ENCODE measurements at regions not wholly inside any gene's neighbourhood (a gene's known extent, or its start where the extent isn't known, plus 50 kb on each side); places are given as distances from the start of the nearest gene placed in this dataset.

GRCh38 chr7:124482229-124482628 is 283.4 kb downstream of the GPR37 start:
- H3K9me3 Mint-ChIP-seq: no peaks in the 10 kb centered on the region
- Histone ChIP-seq H3K27me3 (no peaks in the 10 kb centered on the region), H4K20me1 (ENCODE audit: low read depth) (no peaks in the 10 kb centered on the region), H3K4me3 (no peak overlapping the region), H3K27ac (no peak overlapping the region), H3K4me1 (no peaks in the 10 kb centered on the region), H3K9me3 (ENCODE audit: low read depth) (no peaks in the 10 kb centered on the region), H3F3A (ENCODE audit: low read depth) (no peaks in the 10 kb centered on the region), H3K4me2 (no peak overlapping the region), H2AFZ (replicated peaks) (no peak overlapping the region), H3K9ac (no peak overlapping the region), H3K79me2 (ENCODE audit: low read depth) (no peaks in the 10 kb centered on the region), H3K36me3 (no peaks in the 10 kb centered on the region)
- TF ChIP-seq EZH2phosphoT487 (IDR thresholded peaks at IDR 0.05) (no peak), EZH2 (IDR thresholded peaks at IDR 0.05) (no peak), CTCF (IDR thresholded peaks at IDR 0.05) (no peak)
- no peak overlapping the region for H3K27ac Mint-ChIP-seq
- peaks cover 4% of the 10 kb centered on the region for H3K4me1 Mint-ChIP-seq
- H3K27me3 Mint-ChIP-seq (ENCODE audit: insufficient read depth, low read depth): no peaks in the 10 kb centered on the region
- H3K36me3 Mint-ChIP-seq: no peaks in the 10 kb centered on the region
- no peak for DNase-seq (ENCODE audit: low spot score)
- no peak overlapping the region for H3K4me3 Mint-ChIP-seq

- H3K4me3 Mint-ChIP-seq: no peak overlapping the region
- no peaks in the 10 kb centered on the region for H3K79me2 ChIP-seq (ENCODE audit: low read depth)
- peaks cover 4% of the 10 kb centered on the region for H3K4me1 Mint-ChIP-seq
- no peak overlapping the region for H3K4me2 ChIP-seq
- no peaks in the 10 kb centered on the region for H3K27me3 ChIP-seq
- H3K36me3 Mint-ChIP-seq: no peaks in the 10 kb centered on the region
- no peaks in the 10 kb centered on the region for H4K20me1 ChIP-seq (ENCODE audit: low read depth)
- no peaks in the 10 kb centered on the region for H3K9me3 Mint-ChIP-seq
- H3K9ac ChIP-seq: no peak overlapping the region
- H3K27me3 Mint-ChIP-seq (ENCODE audit: insufficient read depth, low read depth): no peaks in the 10 kb centered on the region
- H3F3A ChIP-seq (ENCODE audit: low read depth): no peaks in the 10 kb centered on the region
- no peak overlapping the region for H3K27ac Mint-ChIP-seq
- H3K9me3 ChIP-seq (ENCODE audit: low read depth): no peaks in the 10 kb centered on the region
- H3K4me1 ChIP-seq: no peaks in the 10 kb centered on the region
- DNase-seq (ENCODE audit: low spot score): no peak
- TF ChIP-seq EZH2 (IDR thresholded peaks at IDR 0.05) (no peak), EZH2phosphoT487 (IDR thresholded peaks at IDR 0.05) (no peak), CTCF (IDR thresholded peaks at IDR 0.05) (no peak)
- H3K36me3 ChIP-seq: no peaks in the 10 kb centered on the region
- H2AFZ ChIP-seq (replicated peaks): no peak overlapping the region
- no peak overlapping the region for H3K27ac ChIP-seq
- H3K4me3 ChIP-seq: no peak overlapping the region
These were observed 284.7 kb downstream of the GPR37 start for GRCh38 chr7:124480821-124481290.

- TF ChIP-seq CTCF (IDR thresholded peaks at IDR 0.05) (no peak), EZH2 (IDR thresholded peaks at IDR 0.05) (no peak), EZH2phosphoT487 (IDR thresholded peaks at IDR 0.05) (no peak)
- Histone ChIP-seq H4K20me1 (ENCODE audit: low read depth) (no peaks in the 10 kb centered on the region), H3F3A (ENCODE audit: low read depth) (no peaks in the 10 kb centered on the region), H3K9ac (no peak overlapping the region), H3K4me1 (no peaks in the 10 kb centered on the region), H3K4me3 (no peak overlapping the region), H3K27me3 (no peaks in the 10 kb centered on the region), H3K27ac (no peak overlapping the region), H3K79me2 (ENCODE audit: low read depth) (no peaks in the 10 kb centered on the region), H3K9me3 (ENCODE audit: low read depth) (no peaks in the 10 kb centered on the region), H2AFZ (replicated peaks) (no peak overlapping the region), H3K36me3 (no peaks in the 10 kb centered on the region), H3K4me2 (no peak overlapping the region)
- Mint-ChIP-seq H3K27ac (no peak overlapping the region), H3K27me3 (ENCODE audit: insufficient read depth, low read depth) (no peaks in the 10 kb centered on the region), H3K4me3 (no peak overlapping the region), H3K9me3 (no peaks in the 10 kb centered on the region), H3K4me1 (peaks cover 1% of the 10 kb centered on the region), H3K36me3 (no peaks in the 10 kb centered on the region)
- no peak for DNase-seq (ENCODE audit: low spot score)
These were observed 285.4 kb downstream of the GPR37 start for GRCh38 chr7:124480036-124480820.
